ENCODE measurements at regions not wholly inside any gene's neighbourhood (a gene's known extent, or its start where the extent isn't known, plus 50 kb on each side); places are given as distances from the start of the nearest gene placed in this dataset.
"Not testable (repeated sequence)": the region's sequence is repeated elsewhere in the genome, so short reads cannot be mapped to it uniquely, and the experiment has no call there.

DNA sequence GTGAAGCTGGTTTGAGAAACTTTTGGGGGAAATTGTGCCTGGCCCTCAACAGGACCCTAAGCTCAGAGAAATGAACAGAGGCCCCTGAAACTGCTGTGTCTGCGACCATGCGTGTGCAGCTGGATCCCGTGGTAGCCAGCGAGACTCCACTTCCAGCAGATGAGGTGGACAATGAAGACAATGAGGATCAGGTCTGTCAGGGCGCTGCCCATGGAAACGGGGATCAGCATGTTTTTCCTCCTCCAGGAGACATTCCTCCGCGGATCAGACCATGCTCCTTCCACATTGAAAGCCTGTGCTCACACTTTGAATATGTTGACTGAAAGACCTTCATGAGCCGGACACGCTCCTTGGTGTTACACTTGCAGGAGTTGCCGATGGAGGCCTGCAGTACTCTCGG is 1439.8 kb upstream of the ALCAM start:
- DNase-seq: no peak

DNA sequence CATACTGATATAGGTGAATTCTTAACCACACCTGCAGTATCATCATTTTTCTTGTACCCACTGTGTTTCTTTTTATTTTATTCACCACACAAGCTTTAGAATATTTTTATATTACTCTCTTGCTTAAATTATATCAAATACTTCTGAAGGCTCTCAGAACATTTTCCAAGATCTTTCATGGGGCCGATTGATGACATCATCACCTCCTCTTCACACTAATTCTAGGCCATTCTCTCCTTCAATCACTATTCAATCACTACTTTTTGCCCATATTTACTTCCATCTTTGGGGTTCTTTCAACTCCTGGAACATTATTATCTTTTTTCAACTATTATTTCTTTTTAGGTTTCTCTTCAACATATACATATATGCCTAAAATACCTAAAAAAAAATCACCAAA is 1438.8 kb upstream of the ALCAM start:
- DNase-seq: no peak

DNA sequence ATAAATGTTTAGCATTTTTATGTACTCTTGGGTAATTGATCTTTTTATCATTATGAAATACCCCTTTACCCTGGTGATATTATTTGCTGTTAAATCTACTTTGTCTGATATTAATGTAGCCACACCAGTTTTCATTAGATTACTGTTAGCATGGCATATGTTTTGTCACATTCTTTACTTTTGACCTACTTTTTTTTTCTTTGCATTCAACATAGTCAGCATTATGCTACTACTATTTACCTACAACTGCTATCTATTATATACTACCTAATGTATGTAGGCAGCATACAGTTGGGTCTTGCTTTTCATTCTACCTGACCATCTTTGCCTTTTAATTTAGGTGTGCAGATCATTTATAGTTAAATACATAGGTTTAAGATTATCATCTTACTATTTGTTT is 1429.6 kb upstream of the ALCAM start:
- DNase-seq: no peak

DNA sequence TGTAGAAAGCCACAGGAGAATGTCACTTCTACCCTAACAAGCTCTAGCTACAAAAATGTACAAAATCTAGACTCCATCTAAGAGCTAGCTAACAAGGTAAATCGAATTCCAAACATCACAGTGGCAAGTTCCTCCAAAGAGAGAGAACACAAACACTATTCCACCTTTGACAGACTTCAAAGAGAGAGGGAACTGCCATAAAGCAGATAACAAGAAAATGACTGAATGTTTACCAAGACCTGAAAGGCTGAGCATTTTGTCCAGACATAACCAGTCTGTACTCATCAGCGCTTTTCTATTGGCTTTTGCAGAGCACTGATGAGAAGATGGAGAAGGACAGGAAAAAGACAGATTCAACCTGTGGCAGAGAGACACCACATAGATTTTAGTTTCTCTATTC is 1419.6 kb upstream of the ALCAM start:
- no peak for DNase-seq

DNA sequence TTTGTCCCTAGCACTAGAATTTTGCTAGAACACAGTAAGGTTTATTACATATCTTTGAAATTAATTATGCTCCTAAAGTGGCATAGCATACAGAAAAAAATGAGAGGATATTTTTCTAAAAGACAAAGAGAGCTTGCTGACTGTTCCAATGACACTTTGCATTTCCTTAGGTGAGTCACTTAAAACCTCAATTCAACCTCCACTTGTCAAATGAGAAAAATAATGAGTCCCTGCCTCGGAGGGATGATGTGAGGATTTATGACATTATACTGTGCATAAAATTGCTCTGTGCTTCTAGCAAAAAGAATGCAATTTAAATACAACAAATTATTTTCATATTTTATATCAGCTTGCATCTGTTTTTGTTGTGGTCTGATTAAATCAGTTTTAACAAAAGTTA is 1417.0 kb upstream of the ALCAM start:
- DNase-seq: no peak

DNA sequence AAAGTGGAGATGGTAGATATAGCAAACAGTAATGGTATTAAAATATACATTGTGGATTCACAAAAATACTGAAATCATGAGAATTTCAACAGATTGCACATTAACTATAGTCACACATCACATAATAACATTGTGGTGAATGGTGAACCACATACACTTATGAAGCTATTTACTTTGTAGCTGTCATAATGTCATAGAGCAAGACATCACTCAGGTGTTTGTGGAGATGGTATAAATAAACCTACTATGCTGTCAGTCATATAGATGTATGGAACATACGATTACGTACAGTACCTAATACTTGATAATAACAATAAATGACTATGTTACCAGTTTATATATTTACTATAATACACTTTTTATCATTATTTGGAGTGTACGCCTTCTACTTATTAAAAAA is 1416.0 kb upstream of the ALCAM start:
- no peak for DNase-seq

DNA sequence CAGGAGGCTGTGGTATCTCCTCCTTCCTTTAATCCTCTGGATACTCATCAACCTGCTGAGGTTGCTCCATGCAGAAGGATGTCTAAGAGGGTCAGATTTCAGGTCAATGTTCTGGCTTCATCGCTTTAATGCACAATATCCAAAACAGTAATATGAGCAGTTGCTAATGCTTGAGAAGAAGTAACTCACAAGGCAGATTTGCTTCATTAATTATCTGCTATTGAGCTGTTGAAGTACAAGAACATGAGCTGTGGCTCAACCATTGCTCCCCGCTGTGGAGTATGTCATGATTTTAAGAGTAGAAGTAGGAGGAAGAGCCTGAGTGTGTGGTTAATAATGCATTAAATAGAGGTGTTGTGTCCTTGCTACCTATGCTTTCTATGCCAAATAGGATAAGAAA is 1412.9 kb upstream of the ALCAM start:
- no peak for DNase-seq

DNA sequence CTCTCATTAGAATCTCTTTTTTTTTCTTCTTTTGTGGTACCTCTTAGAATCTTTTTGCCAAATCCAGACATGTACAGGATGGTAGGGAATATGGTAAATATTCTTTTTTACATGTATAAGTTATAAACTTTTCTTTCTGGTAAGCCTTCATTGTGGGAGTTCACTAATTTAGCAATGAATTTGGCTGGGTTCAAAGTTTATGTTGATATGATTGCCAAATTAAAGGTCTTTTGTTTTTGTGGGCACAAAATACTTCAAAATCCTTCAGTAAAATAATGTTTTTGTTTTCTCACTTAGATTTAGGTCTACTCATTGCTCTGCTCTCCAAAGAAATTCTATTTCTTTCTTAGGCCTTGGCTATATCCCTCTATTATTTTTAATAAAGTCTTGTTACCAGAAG is 1405.9 kb upstream of the ALCAM start:
- DNase-seq: no peak

DNA sequence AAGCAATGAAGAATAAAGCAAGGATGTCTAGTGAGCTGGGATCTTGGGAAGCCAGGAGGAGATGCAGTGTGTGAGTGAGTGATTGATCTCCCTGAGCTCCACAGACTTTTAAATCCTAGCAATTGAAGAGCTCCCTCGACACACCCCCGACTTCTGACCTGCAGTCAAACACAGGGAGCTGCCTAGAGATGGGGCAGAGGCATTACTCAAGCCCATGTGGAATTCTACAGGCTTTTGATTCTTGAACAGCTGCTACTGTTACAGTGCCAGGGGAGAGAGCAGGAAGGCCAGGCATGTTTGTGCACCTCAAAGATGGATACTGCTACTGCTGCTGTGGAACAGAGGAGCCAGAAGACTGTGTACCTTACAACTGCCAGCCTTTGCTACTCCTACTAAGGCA is 1403.1 kb upstream of the ALCAM start:
- DNase-seq: no peak

DNA sequence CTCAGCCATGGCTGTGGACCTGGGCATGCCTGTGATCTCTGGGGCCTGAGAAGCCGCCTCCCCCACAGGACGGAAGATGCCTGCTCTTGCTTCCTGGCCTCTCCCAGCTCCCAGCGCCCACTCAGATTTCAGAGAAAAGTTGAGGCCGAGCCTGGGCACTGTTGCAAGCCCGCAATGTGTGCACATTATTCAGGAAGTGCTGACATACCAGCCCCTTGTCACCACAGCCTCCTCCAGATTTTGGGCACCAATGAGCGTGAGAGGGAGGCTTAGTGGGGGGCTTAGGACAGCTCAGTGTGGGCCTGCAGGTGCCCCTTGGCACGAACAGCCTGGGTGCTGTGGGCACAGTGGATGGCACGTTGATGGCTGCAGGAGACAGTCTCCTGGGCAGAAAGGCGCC is 1400.9 kb upstream of the ALCAM start:
- no peak for DNase-seq

DNA sequence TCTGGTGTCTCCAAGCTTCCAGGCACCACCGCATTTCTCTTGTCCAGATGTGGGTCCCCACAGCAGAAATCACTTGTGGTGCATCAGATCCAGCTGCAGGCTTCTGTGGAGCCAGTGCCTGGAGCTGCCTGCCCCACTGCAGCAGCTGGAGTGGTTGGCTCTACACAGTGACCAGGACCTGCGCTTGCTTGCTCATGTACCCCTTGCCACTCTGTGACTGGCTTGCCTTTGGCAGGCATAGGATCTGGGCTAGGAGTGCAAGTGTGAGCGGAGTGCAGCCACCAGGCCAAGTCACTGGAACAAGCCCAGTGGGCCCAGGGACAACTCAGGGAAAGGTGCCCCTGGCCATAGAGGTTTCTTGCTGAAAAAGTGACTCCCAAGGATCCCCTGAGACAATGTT is 1400.0 kb upstream of the ALCAM start:
- no peak for DNase-seq

DNA sequence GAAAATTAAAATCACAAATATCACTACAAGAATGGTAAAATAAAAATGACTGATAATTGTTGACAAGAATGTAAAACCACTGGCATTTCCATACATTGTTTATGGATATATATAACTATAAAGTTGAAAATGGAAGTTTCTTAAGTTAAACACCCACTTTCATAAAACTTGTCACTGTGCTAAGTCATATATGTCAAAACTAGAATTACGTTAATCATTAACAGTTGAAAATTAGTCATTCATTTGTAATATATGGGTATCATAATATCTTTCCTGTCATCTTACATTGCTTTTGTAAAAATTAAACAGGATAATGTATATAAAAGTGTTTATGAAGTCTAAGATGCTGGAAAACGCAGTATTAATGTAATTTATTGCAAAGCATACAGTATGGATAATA is 1398.6 kb upstream of the ALCAM start:
- DNase-seq: no peak

DNA sequence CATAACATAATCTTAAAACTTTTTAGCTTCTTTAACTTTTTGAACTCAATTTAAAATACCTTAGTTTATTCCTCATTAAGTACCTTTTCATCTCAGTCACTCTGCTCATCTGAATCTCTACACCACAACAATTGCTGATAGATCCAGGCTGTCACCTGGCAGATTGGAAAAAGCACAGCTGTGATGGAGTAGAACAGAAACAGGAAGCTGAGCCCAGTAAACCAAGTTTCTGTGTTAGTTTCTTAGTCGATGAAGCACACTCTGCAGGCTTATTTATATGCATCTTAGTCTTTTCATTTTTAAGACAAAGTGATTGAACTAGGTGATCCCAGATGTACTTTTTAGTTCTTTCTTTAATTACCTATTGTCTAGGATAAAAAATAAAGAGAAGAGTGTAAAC is 1398.0 kb upstream of the ALCAM start:
- no peak for DNase-seq

DNA sequence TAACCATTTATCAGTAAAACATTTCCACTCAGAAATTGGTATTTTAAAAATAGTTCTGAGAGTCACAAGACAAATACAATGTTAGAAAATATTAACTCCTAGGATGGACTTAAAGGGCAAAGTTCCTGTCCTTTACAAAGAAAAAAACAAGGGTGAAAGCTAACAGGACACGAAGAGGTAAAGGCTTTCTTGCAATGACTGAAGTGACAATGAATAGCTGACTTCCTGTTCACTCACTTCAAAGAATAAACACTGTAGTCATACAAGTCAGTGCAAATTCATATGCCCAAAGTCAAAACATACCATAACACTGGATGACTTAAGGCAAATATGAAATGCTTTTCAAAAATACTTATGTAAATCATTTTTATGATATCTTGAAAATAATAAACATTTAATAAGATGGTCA is 1389.8 kb upstream of the ALCAM start:
- no peak for DNase-seq

DNA sequence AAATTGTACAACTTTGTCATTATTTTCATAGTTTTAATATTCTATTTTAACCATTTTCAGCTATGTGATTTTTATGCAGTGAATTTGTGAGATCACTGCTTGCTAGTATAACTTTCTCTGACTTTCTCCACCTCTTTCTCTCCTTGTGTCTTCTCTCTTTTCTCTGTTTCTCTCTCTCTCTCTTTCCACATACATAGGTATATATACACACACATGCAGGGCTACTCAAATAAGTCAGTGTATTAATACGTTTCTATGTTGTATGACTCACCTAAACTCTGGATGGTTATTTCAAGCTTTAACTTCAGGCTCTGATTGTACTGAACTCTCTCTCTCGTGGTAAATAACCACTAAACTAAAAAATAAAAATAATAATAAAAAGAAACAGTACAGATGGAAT is 1389.3 kb upstream of the ALCAM start:
- no peak for DNase-seq

DNA sequence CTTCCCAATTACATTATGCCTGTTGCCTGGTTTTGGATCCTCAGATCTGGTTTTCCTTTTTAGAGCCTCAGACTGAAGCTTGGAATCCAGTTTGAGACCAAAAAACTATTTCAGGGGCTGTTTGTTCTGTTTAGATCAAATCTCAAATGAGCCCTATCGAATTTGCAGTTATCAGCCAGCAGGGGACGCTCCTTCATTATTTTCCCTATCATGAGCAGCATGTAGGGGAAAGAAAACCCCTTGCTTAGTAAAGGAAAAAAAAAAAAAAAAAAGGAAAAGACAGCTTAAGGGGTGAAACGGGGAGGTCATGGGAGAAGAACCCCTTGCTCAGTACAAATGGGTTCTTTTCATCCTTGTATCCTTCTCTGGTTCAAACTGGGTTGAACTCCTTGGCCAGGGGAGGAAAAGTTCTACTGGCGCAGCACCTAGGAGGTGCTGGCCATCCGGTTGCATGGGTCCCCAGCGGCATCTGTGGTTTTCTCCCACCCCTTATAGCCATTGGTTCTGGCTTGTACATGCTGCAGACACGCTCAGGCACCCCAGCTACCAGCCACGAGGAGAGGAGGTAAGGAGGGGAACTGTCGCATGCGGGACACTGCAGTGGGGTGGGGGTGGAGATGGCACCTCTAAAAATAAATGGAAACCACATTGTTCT is 1375.1 kb upstream of the ALCAM start:
- DNase-seq: no peak

DNA sequence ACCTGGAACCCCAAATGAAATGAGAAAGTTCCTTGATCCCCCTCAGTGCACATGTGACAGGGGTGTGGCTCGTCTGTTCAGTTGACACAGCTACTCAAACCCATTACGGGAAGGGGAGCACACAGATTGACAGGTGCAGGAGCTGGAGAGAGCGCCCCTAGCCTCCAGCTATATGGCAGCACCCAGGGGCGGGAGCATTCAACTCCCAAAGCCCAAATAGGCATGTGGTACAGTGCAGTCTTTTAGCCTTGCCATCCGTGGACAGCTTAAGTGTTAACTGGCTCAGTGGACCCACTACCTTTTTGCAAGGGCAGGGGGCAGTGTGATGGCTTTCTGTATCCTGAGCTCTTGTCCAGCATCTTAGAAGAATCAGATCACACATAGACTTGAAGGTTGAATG is 1374.2 kb upstream of the ALCAM start:
- DNase-seq: no peak

DNA sequence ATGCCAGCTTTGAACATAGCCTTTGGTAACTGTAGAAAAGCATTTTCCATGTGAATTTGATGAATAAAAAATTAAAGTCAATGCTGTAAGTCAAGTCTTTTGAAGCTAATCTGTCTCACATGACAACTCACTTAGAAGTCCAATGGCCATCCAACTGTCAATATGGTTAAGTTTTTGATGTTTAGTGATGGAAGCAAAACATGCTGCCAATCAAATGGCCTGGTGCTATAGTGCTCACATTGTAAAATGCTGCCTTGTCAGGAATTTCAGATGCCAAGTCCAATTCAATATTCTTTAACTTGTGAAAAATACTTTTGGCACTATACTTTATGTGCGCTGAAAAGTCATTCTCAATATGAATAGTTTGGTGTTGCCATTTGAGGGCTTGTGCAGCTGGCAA is 1361.8 kb upstream of the ALCAM start:
- no peak for DNase-seq

DNA sequence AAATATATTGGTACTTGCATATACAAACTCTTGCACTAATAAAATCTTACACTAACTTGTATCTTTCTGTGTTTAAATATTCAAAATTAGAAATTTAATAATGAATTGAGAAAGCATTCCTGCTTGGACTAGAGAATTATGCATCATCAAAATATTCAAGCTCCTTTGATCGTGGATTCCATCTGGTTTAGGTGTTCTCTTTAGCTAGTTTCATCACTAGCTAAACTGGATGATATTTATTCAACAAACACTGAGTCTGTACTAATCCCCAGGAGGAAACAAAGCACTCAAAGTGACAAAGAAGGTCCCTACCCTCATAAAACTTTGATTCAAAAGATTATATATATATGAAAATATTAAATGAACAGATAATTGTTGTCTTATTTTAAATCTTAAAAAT is 1360.9 kb upstream of the ALCAM start:
- no peak for DNase-seq

DNA sequence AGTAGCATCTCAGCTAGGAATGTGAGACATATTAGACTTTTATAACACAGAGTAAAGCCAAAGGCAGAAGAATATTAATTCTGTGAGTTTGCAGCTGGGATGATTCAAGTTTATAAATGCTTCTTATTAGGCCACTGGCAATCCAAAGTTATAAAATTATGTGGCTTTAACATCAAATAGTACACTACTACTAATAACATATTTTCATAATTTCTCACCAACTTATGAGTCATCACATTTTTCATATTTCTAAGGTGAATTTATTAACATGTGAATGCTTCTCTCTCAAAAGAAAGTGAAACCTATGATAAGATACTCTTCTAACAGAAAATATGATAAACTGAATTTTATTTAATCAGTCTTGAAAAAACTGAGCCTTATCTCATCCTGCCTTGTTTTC is 1348.2 kb upstream of the ALCAM start:
- no peak for DNase-seq

DNA sequence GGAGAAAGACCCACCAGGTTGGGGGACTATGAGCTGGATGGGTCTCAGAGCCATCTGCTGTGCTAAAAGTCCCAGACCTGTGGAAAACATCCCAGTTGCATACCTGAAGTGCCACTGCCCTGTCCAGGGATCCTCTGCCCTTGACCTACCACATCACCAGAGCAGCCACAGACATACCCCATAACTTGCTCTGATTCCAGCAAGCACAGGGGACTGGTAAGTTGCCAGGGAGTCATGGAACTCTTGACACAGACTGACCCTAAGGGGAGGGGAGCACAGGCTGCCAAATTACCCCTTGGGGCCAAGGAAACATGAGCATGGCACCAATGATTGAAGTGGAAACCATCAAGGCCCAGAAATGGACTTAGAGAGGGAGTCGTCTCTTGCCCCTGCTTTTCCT is 1335.1 kb upstream of the ALCAM start:
- no peak for DNase-seq

DNA sequence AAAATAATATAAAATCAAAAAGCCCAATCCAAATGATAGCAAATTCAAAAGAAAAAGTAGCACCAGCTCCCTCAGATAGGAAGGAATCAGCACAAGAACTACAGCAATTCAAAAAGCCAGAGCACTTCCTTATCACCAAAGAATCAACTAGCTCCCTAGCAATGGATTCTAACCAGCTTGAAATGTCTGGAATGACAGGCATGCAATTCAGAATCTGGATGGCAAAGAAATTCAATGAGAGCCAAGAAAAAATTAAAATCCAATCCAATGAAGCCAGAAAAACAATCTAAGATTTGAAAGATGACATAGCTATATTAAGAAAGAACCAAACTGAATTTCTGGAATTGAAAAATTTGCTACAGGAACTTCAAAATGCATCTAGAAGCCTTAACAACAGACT is 1334.4 kb upstream of the ALCAM start:
- no peak for DNase-seq

DNA sequence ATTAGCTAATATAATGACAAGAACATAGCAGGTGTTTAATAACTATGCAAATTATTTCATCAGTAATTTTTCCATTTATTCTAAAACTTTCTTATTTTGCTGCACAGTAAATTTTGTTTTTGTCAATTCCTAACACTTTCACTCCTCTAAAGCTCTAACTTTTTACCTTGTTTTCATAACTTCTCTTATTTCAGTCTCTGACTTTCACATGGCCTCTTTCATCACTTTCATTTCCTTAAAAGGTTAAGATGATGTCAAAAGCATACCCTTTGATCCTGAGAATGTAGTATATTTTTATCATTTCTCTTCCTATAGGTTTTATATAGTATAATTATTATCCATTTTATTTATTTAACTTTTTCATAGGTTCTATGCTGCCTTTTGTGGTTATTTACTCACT is 1325.8 kb upstream of the ALCAM start:
- DNase-seq: no peak

DNA sequence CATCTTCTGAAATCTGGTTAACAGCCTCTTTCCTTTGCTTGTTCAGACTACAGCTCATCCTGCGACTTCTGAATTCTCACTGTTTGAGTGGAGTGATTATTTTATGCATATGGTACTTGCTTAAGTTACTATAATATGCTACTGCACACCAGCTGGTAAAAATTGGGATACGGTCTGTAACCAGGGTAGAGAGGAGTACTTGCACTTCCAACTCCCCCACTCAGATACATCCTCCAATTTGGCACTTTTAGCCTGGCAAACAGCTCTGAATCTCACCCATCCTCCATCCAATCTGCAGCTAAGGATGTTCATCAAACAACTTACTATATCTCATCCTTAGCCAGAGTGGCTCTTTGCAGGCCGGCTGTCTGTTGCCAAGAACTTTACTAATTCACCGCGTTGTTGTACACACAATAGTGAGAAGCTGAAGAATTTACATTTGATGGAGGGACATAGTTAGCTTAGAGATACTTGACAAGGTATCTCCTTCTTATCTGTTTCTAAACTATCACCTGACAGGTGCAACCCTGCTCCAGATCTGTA is 1323.6 kb upstream of the ALCAM start:
- DNase-seq: not testable (repeated sequence)

DNA sequence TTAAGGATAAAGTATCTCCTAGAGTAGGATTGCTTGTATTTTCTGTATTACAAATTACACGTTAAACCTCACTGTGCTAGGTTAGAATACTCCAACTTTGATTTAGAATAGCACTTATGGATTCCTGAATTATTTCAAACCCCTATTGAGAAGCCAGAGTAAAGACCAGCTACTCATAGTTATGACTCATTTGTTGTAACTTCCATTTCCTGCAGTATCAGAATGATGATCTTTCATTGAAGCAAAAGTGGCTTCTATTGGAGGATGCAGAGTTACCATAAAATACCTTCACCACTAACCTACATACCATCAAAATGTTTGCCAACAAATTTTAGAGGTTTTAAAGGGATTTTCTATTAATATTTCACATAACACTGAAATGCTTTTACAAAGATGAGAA is 1322.7 kb upstream of the ALCAM start:
- no peak for DNase-seq

DNA sequence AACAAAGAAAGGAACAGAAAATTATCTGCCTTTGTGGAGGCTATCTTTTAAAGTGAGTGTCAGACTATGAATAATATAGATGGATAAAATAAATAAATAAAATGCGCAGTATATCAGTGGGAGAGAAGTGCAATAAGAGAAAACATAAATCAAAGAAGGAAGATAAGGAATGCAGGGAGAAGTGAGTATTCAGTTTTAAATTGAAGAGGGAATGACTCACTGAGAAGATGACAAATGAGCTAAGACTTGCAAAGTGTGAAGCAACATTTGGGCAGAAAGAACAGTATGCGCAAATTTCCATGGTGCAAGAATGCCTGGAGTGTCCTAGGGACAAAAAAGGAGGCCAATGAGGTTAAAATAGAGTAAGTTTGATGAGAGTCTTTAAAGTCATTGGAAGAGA is 1300.1 kb upstream of the ALCAM start:
- DNase-seq: no peak

All from activated gamma-delta T cell treated with Interleukin-2 at 50 U/mL for 16 hours (primary cell).